ENCODE measurements at regions not wholly inside any gene's neighbourhood (a gene's known extent, or its start where the extent isn't known, plus 50 kb on each side); places are given as distances from the start of the nearest gene placed in this dataset.
"Not testable (repeated sequence)": the region's sequence is repeated elsewhere in the genome, so short reads cannot be mapped to it uniquely, and the experiment has no call there.

DNA sequence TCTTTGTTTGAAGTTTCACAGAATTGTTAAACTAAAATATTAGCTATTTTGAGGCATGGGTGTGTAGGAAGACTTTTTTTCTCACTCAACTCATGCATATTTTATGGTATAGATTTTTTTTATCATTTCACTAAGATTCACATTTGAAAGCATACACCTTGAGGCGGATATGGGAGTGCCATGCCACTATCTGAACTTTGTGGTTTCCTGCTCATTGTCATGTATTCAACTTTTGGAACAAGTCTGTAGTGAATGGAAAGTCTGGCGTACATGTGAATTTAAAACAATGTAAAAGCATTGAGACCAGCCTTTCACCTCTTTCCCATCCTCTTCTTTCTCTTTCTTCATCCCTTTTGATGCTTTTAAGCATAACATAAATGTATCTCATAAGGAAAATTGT, 147.9 kb downstream of the TPBG start:
- no peak for DNase-seq

DNA sequence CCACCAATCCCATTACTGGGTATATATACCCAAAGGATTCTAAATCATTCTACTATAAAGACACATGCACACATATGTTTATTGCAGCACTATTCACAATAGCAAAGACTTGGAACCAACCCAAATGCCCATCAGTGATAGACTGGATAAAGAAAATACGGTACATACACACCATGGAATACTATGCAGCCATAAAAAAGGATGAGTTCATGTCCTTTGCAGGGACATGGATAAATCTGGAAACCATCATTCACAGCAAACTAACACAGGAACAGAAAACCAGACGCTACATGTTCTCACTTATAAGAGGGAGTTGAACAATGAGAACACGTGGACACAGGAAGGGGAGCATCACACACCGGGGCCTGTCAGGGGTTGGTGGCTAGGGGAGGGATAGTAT, 154.3 kb downstream of the TPBG start:
- DNase-seq: not testable (repeated sequence)

DNA sequence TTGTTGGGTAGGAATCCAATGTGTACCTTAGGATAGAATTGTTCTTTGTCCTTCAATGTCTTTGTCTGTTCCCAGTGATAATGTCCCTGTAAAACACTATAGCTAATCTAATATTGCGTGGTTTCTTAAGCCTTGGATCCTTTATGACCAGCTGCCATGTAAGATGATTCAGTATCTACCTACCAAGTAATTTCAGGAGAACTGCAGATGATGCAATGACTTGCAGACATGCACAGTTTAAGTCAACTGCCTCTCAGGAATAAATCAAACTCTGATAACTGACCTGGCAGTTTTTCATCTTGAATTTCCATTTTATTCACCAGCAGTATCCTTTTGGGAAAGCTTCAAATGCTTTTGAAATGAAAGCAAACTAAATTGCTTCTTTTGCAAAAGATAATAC, 157.8 kb downstream of the TPBG start:
- DNase-seq: no peak

DNA sequence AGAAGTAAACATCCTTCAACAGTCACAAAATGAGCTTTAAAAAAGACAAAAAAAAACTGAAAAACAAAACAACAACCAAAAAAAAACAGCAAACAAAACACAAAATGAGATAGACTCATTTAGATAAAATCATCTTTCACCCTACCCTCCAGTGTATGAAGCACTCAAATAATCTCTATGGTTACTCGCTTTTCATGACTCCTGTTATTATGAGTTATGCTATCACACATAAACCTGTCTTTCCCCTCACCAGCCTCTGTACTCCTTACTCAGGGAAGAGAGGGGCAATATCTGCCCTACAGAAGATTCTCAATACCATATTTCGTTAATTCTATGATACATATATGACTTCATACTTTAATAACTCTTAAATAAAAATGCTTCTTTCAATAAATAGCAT, 158.2 kb downstream of the TPBG start:
- DNase-seq: no peak

DNA sequence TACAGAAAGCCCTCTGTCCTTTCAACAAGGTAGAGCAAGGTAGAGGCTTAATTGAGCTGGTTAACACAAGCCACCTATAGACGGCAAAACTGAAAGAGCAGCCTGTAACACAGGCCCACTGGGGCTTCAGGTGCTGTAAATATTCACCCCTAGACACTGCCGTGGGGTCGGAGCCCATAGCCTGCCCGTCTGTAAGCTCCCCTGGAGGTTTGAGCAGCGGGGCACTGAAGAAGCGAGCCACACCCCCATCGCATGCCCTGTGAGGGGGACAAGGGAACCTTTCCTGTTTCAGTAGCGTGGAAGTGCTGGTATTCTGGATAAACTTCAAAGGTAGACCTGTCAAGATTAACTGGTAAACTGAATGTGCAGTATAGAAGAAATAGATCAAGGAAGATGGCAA, 160.4 kb downstream of the TPBG start:
- DNase-seq: no peak

DNA sequence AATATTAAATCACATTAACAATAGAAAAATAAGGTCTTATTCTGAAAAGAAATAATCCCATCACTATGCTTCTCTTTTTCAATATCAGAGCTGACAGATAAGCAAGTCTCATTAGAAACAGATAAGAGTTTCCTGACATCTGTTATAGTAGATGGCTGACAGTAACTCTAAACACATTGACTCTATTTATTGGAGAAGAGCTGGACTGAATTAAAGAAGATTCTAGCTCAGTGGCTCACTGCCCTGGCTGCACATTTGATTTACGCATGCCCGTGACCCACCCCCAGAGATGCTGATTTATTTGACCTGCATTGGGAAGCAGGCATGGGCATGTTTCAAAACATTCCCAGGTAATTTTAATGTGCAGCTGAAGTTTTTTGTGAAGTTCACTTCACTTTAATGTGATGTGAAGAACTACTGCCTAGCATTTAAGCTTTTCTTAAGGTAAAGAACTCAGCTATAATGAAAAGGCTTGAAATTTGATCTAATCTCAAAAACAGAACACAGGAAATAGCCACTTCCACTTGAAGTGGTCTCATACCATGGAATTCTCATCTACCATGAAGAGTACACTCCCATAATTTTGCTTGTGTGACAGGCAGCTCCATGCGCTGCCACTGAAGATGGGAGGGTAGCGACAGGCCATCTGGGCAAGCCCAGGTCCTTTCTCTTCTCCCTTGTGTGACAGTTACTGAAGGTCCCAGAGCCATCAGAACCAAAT, 162.3 kb downstream of the TPBG start:
- DNase-seq: no peak

DNA sequence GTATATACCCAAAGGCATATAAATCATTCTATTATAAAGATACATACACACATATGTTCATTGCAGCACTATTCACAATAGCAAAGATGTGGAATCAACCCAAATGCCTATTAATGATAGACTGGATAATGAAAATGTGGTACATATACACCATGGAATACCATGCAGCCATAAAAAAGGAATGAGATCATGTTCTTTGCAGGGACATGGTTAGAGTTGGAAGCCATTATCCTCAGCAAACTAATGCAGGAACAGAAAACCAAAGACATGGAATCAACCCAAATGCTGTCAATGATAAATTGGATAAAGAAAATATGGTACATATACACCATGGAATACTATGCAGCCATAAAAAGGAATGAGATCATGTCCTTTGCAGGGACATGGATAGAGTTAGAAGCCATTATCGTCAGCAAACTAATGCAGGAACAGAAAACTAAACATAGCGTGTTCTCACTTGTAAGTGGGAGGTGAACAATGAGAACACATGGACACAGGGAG, 166.4 kb downstream of the TPBG start:
- not testable (repeated sequence) for DNase-seq

DNA sequence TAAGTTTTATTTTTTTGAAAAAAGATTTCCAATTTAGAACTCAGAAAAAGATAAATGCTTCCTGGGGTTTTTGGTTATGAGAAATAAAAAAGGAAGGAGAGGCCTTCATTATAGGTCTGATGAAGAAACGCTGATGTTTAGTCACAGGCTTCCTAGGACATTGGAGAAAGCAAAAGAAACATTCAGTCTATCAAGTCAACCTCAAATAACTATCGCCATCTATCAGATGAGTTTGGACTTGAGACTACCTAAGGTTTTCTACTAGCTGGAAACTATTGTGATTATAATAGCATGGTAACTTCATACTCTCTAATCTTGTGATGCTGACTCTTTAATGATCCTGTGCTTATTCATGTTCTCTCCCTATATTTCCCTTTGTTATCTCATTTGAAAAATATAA, 171.3 kb downstream of the TPBG start:
- no peak for DNase-seq

DNA sequence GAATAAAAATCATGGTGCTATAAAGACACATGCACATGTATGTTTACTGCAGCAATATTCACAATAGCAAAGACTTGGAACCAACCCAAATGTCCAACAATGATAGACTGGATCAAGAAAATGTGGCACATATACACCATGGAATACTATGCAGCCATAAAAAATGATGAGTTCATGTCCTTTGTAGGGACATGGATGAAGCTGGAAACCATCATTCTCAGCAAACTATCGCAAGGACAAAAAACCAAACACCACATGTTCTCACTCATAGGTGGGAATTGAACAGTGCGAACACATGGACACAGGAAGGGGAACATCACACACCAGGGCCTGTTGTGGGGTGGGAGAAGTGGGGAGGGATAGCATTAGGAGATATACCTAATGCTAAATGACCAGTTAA, 185.9 kb downstream of the TPBG start:
- not testable (repeated sequence) for DNase-seq

DNA sequence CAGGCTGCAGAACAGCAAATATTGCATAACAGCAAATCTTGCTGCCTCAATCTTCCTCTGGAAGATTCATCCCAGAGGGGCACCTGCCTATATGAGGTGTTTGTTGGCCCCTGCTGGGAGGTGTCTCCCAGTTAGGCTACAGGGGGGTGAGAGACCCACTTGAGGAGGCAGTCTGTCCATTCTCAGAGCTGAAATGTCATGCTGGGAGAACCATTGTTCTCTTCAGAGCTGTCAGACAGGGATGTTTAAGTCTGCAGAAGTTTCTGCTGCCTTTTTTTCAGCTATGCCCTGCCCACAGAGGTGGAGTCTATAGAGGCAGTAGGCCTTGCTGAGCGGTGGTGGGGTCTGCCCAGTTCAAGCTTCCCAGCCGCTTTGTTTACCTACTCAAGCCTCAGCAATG, 187.7 kb downstream of the TPBG start:
- DNase-seq: not testable (repeated sequence)

DNA sequence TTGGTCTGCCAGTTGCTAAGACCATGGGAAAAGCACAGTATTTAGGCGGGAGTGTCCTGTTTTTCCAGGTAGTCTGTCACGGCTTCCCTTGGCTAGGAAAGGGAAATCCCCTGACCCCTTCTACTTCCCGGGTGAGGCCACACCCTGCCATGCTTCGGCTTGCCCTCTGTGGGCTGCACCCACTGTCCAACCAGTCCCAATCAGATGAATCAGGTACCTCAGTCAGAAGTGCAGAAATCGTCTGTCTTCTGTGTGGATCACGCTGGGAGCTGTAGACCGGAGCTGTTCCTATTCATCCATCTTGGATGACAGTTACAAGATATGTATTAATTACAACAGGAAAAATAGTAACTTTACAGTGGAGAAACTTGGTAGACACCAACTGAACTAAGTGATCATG, 188.2 kb downstream of the TPBG start:
- no peak for DNase-seq

DNA sequence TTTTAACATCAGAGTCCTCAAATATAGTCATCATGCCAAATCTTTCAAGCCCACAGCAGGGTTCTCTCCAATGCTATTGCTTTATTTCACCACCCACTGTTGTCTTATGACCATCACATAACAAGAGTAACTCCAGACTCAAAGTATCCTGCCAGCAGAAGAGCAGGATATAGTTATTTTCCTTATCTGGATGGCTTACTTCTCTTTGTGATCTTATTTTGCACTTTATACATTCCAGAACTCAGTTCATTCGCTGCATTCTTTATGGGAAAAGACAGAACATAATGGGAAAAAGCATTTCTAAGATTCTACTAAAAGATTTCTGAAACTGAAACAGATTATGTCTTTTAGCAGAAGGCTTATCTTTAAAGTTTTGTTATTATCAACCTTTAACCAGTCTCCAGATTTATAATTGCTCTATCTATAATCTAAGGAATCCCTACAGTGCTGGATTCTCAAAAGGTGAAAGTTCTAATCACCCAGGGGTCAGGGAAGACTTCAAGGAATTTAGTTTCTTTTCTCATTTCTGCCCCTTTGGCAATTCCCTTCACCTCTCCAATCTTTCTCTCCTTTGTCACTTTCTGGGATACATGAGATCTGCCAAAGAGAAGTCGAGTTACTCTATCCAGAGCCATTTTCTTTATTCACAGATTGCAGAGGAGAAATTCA, 190.4 kb downstream of the TPBG start:
- DNase-seq: no peak

DNA sequence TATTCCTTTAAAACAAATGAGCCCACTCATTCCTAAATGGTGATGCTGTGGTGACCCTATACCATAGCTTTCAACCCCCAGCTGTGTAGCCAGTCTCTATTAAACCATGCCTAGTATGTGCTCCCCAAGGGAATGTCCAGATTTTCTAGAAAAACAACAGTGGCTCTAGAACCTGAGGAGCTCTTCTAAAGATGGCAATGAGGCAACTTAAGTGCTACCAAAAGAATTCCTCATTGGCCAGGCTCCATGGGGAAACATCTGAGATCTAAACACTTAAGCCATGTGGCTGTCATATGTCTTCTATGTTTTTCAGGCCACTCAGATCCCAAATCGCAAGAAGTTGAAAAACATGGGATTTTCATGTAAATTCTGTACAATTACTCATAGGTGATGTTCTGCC, 191.0 kb downstream of the TPBG start:
- no peak for DNase-seq

DNA sequence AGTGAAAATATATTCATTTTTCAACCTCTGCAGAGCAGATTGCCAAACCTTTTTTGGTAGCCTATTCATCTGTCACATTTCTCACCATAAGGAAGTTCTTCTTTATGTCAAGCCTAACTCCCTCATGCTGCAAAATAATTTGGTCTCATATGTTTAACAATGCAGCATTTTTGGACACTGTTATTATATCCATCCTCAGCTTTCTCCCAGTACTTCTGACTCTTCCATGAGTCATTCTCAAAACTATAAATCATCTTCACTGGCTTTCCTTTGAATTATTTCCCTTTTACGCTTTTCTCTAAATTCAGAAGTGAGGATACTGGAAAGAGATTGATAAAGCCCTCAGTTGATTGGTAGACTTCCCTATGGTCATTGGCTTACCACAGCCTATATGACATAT, 192.2 kb downstream of the TPBG start:
- DNase-seq: no peak

DNA sequence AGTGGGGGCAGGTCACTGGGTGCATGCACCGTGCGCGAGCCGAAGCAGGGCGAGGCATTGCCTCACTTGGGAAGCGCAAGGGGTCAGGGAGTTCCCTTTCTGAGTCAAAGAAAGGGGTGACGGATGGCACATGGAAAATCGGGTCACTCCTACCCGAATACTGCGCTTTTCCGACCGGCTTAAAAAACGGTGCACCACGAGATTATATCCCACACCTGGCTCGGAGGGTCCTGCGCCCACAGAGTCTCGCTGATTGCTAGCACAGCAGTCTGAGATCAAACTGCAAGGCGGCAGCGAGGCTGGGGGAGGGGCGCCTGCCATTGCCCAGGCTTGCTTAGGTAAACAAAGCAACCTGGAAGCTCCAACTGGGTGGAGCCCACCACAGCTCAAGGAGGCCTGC, 194.9 kb downstream of the TPBG start:
- DNase-seq: not testable (repeated sequence)

DNA sequence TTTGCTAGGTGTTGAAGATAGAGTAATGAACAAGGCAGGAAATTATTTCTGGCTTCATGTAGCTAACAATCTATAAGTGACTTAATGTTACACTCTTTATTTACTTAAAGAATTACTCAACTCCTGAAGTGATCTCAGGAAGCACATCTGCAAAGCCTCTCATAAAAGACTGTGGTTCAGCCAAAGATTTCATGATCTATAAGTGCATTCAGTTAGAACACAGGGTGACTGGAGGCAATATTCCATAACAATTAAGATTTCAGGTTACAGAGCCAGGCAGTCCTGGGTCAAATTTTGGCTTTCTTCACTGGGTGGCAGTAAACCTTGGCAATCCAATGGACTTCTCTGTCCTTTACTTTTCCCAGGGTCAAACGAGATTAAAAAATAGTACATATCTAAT, 204.0 kb downstream of the TPBG start:
- no peak for DNase-seq

DNA sequence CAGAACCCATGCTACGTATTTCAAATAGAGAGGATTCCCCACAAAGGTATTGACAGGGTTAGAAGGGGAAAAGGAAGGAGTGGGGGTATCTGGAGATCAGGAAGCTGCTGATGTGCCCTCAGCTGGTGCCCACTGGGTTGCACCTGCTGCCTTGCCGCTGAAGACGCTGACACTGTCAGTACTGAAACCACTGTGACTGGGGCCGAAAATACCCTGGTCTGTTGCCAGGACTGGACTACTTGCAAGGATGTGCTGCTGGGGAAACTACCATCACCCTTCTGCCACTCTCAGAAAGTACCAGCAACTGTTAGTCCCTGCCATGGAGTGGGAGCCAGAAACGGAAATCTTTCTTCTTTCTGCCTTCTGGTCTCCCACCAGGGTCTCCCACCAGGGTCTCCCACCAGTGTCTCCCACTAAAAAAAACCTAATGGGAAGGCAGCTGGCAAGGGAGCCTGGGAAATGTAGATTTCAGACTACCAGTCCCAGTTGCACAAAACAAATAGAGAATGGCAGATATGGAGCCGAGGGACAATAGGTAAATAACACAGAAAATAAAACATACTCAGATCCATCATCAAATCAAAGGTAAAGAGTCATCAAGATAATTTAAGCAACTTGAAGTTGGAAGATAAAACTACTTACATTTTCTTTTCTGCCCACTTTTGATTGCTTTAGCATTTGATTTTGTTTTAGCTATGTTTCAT, 204.8 kb downstream of the TPBG start:
- no peak for DNase-seq

DNA sequence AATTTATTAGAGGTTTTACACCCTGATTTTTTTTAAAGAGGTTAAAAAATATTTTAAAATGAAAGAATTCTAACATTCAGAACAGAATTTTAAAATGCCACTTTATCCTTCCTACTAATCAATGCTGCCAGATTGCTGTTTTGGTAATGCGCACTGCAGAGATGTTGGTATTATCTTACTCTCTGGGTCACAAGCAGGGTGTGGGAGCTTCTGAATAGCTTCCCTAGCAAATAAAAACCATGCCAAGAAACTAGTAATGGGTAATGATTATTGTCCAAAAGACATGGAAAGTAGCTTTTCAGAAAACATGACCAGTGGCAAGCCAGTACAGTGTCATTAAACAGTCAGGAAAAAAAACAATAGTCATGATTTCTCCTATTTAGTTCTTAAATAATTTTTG, 205.4 kb downstream of the TPBG start:
- DNase-seq: no peak

DNA sequence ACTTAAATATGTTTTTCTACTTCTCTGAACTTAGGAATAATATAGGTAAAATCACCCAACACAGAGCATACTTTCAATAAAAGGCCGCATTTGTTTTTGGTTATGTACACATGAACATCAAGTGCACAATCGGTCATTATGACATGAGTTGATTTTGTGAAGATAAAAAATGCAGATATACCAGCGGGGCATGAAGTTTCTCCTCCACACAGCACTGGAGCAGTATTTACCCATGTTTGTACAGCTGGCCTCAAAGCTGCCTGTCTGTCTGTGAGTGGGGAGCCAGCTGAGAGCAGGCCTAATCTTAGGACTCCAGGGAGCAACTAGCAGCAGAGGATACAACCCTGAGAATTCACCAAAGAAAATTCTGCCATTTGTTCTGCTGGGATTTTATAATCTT, 206.5 kb downstream of the TPBG start:
- DNase-seq: no peak

DNA sequence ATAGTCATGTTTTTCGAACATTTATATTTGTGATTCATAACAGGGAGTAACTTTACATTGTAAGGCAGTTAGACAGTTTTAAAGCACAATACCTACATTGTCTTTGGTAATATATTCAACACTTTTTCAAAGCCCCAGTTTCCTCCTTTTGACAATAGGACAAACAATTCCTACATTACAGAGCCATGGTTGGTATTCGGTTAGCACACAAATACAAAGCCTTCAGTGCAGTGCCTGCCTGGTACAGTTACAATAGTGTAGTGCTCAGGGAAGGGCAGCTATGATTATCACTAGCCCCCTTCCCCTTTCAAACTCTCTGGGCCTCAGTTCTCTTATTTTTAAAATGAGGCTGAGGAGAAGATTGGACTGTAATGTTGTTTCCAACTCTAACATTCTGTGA, 207.8 kb downstream of the TPBG start:
- DNase-seq: no peak

DNA sequence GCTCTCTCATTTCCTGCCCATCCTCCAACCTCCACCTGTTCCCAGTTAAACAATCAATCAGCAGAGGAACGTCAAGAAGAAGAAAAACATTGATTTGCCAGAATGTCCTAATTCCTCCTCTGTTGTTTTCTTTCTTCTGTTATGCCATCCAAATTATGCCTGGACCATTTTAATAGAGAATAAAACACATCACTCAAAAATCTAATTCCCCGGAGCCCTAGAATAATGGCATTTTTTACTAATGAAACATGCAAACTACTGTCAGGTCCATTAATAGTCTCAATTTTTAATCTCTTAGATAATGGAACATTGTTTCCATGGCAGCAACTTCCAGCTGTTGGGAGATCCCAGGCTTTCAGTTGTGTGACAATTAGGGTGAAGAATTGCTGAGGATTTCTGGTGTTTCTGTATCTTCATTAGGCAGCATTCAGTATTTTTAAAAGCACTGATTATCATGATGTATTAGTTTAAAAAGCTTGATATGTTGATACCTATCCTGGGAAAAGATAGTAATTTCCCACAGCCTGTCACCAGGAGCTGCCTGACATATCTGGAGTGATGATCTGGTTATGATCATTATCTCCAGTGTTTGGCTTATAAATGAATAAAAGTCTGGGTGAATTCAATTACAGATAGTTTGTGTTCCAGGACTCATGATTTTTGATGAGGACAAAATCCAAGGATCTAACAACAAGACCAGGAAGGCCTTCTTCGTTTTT, 209.8 kb downstream of the TPBG start:
- DNase-seq: no peak

DNA sequence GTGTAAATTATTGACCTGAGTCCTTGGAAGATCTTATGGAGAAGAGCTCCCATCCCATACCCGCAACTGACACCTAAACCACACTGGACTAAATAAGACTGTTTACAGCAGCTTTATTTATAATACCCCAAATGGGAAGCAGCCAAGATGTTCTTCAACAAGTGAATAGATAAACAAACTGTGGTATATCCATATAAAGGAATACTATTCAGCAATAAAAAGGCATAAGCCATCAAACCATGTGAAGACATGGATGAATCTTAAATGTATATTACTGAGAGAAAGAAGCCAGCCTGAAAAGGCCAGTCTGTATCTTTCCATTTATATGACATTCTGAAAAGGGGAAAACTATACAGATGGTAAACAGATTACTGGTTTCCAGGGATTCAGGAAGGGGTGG, 212.7 kb downstream of the TPBG start:
- no peak for DNase-seq

DNA sequence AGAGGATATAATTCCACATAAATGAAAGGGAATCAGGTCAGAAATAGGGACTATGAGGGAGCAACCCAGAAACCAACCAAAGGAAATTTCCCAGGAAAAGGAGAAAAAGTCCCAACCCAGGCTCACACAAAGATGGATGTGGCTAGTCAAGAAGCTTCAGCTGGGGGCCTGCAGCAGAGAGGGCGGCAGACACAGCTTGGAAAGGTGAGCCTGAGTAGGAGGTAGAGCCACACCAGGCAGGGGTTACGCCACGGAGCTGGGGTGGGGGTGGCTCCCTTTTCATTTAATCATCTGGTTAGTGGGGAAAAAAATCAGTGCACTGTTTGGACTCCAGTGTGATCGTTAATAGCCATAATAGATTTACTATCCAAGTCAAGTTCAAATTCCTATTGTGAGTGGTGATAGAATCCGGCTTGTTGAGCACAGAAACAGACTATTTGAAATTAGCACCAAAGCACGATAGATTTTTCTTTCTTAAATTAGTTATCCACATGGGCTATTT, 220.6 kb downstream of the TPBG start:
- no peak for DNase-seq

Measured in T-helper 1 cell (primary cell).